Trophoblast cell (in vitro differentiated cells and primary cell): ENCODE measurements at regions not wholly inside any gene's neighbourhood (a gene's known extent, or its start where the extent isn't known, plus 50 kb on each side); places are given as distances from the start of the nearest gene placed in this dataset.

Experiments
- DNase-seq, 2 donors: peaks; one replicate each; pipeline ENCODE4 v3.0.0-alpha.2; 2016
- H2AFZ ChIP-seq: 2 replicates; pipeline ENCODE4 v1.6.1; 2013; ENCODE audit warnings: low read length, moderate library complexity, mild to moderate bottlenecking; ENCODE audit not compliant: insufficient read depth, poor library complexity
- H2AK5ac ChIP-seq: 2 replicates; pipeline ENCODE4 v1.6.1; 2013; ENCODE audit warnings: mild to moderate bottlenecking, low read length
- H2BK120ac ChIP-seq: 2 replicates; pipeline ENCODE4 v1.6.1; 2013; ENCODE audit warnings: low read length, mild to moderate bottlenecking, moderate library complexity; ENCODE audit not compliant: insufficient read depth, poor library complexity
- H2BK12ac ChIP-seq: 2 replicates; pipeline ENCODE4 v1.6.1; 2013; ENCODE audit warnings: mild to moderate bottlenecking, low read length, moderate library complexity
- H2BK5ac ChIP-seq: 2 replicates; pipeline ENCODE4 v1.6.1; 2013; ENCODE audit warnings: low read length, low read depth, moderate library complexity, mild to moderate bottlenecking; ENCODE audit not compliant: poor library complexity
- H3K14ac ChIP-seq: 2 replicates; pipeline ENCODE4 v1.6.1; 2013; ENCODE audit warnings: mild to moderate bottlenecking, low read length
- H3K18ac ChIP-seq: 2 replicates; pipeline ENCODE4 v1.6.1; 2013; ENCODE audit warnings: mild to moderate bottlenecking, low read length
- H3K23ac ChIP-seq: 2 replicates; pipeline ENCODE4 v1.6.1; 2013; ENCODE audit warnings: low read length
- H3K27ac ChIP-seq: 2 replicates; pipeline ENCODE4 v1.5.1; 2013; ENCODE audit warnings: low read depth, mild to moderate bottlenecking, inconsistent platforms, low read length, moderate library complexity
- H3K27me3 ChIP-seq: 2 replicates; pipeline ENCODE4 v1.6.1; 2013; ENCODE audit warnings: inconsistent platforms, mild to moderate bottlenecking, low read length, moderate library complexity; ENCODE audit not compliant: insufficient read depth
- H3K36me3 ChIP-seq, 2 experiments: 1 replicate in 1 of 2; 2 replicates in 1 of 2; pipeline ENCODE4 v1.6.1; 2013; ENCODE audit warnings: low read length in 2 of 2, mild to moderate bottlenecking in 2 of 2, moderate library complexity in 1 of 2; ENCODE audit not compliant: insufficient read depth in 2 of 2, control insufficient read depth in 1 of 2
- H3K4ac ChIP-seq: 2 replicates; pipeline ENCODE4 v1.6.1; 2013; ENCODE audit warnings: low read depth, mild to moderate bottlenecking, low read length, moderate library complexity
- H3K4me1 ChIP-seq, 2 experiments: 1 replicate in 1 of 2; 2 replicates in 1 of 2; pipeline ENCODE4 v1.6.1; 2013; ENCODE audit warnings: low read length in 2 of 2, mild to moderate bottlenecking in 2 of 2, moderate library complexity in 1 of 2; ENCODE audit not compliant: insufficient read depth in 2 of 2, control insufficient read depth in 1 of 2
- H3K4me2 ChIP-seq: 2 replicates; pipeline ENCODE4 v1.6.1; 2013; ENCODE audit warnings: inconsistent platforms, mild to moderate bottlenecking, low read length, moderate library complexity
- H3K4me3 ChIP-seq: 2 replicates; pipeline ENCODE4 v1.5.1; 2013; ENCODE audit warnings: mild to moderate bottlenecking, low read depth, low read length, inconsistent platforms
- H3K79me1 ChIP-seq: one replicate; pipeline ENCODE4 v1.6.1; 2013; ENCODE audit warnings: low read length
- H3K79me2 ChIP-seq: 2 replicates; pipeline ENCODE4 v1.6.1; 2013; ENCODE audit warnings: low read length, mild to moderate bottlenecking; ENCODE audit not compliant: control insufficient read depth, insufficient read depth, poor library complexity
- H3K9ac ChIP-seq: 2 replicates; pipeline ENCODE4 v1.6.1; 2013; ENCODE audit warnings: mild to moderate bottlenecking, low read length
- H3K9me3 ChIP-seq: 2 replicates; pipeline ENCODE4 v1.6.1; 2013; ENCODE audit warnings: low read depth, mild to moderate bottlenecking, control low read depth, inconsistent platforms, low read length; ENCODE audit not compliant: insufficient read depth
- H4K12ac ChIP-seq: 2 replicates; pipeline ENCODE4 v1.6.1; 2013; ENCODE audit warnings: low read depth, mild to moderate bottlenecking, low read length, moderate library complexity
- H4K8ac ChIP-seq: 2 replicates; pipeline ENCODE4 v1.6.1; 2013; ENCODE audit warnings: low read depth, mild to moderate bottlenecking, low read length, moderate library complexity
- H4K91ac ChIP-seq: one replicate; pipeline ENCODE4 v1.6.1; 2013; ENCODE audit warnings: low read depth, mild to moderate bottlenecking, low read length, moderate library complexity
- WGBS: extraction: QIAGEN DNeasy Blood & Tissue Kit; methylation state at CpG from one replicate; pipeline ENCODE4 v1.1.7; 2013; ENCODE audit warnings: missing lambda C conversion rate; ENCODE audit not compliant: insufficient read length, insufficient coverage; ENCODE audit errors: extremely low coverage; 5-methylcytosine and 5-hydroxymethylcytosine counted together

DNA sequence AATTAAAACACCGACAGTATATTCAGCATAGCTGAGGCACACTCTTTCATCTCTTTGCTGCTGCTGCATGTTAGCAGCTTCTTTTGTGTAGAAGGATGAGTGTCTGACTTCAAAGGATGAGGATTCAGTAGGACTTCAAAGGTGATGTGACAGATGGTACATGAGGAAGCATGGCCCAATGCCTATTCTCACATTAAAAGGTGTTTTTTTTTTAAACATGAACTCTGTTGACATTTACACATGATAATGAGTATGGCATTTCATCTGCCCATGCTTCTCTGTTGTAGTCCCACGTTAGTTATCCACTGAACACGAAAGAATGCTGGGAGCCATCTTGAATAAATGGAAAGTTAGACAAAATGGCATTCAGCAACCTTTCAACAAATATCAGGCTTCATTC lies 1950.8 kb upstream of the PIK3C3 start:
- Histone ChIP-seq H3K9me3 (no peaks in the 10 kb centered on the region), H3K14ac (no peak overlapping the region), H3K79me2 (no peaks in the 10 kb centered on the region), H4K8ac (no peak overlapping the region), H3K18ac (no peak overlapping the region), H3K23ac (no peak overlapping the region), H3K4ac (no peak overlapping the region), H2AK5ac (no peak overlapping the region), H3K9ac (no peak overlapping the region), H3K36me3 (no peaks in the 10 kb centered on the region), H3K4me1 (no peaks in the 10 kb centered on the region), H2BK120ac (no peak overlapping the region), H3K27ac (no peak overlapping the region), H4K12ac (no peak overlapping the region), H2BK5ac (no peak overlapping the region), H4K91ac (no peak overlapping the region), H3K79me1 (no peaks in the 10 kb centered on the region), H3K4me3 (no peak overlapping the region), H2AFZ (no peak overlapping the region), H2BK12ac (no peak overlapping the region), H3K4me2 (no peak overlapping the region), H3K27me3 (no peaks in the 10 kb centered on the region)
- no peak for DNase-seq
- no CpG with 5 or more reads among the region's 3 CpGs for WGBS

DNA sequence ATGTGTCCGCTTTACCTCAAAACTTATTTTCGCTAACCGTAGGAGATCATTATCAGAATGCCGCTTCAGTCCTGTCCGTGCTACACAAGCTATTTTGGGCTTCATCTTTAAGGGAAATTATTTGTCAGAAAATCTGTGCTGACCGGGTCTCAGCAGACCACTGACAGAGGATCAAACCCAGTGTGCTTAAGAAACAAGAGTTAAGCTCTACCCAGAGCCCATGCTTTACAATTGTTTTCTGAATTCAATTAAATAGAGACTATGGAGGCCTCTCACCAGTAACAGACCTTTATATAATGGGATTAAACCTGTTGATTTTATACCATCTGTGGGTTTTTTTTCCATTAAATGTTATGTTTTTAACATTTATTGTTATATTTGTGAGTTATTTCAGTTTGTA lies 1956.7 kb upstream of the PIK3C3 start:
- Histone ChIP-seq H4K91ac (no peak overlapping the region), H3K27me3 (no peaks in the 10 kb centered on the region), H3K27ac (no peak overlapping the region), H3K36me3 (no peaks in the 10 kb centered on the region), H3K4ac (no peak overlapping the region), H3K4me1 (peaks cover 2 to 4% of the 10 kb centered on the region in 2 experiments), H2AK5ac (no peak overlapping the region), H3K18ac (no peak overlapping the region), H2BK120ac (no peak overlapping the region), H3K4me3 (no peak overlapping the region), H3K9me3 (no peaks in the 10 kb centered on the region), H4K12ac (no peak overlapping the region), H2BK5ac (no peak overlapping the region), H3K4me2 (no peak overlapping the region), H4K8ac (no peak overlapping the region), H2AFZ (no peak overlapping the region), H3K23ac (no peak overlapping the region), H2BK12ac (peak overlapping the region; percentile 17), H3K9ac (no peak overlapping the region), H3K79me1 (peaks cover 2% of the 10 kb centered on the region), H3K79me2 (no peaks in the 10 kb centered on the region), H3K14ac (no peak overlapping the region)
- no peak for DNase-seq
- no CpG with 5 or more reads among the region's 6 CpGs for WGBS

DNA sequence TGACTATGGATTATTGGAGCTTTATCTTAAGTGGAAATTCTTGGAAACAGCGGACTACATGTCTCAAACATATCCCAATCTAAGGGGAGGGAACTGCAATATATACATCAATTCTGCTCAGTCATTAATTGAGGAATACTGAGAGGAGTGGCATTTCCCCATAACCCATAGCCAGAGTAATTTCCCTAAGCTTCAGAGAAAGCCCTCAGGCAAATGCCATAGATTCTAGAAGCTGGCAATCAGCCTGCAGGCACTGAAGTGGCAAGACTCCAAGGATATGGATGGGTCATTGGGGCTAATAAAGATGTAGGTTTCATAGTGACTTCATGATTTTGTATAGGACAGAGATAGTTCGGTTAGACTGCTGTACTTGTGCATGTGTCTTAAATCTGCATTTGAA lies 1960.5 kb upstream of the PIK3C3 start:
- WGBS, result no CpG with 5 or more reads among the region's 2 CpGs
- Histone ChIP-seq H3K79me1 (peaks cover 3% of the 10 kb centered on the region), H2AFZ (no peak overlapping the region), H3K27ac (no peak overlapping the region), H3K4me1 (peaks cover 2 to 4% of the 10 kb centered on the region in 2 experiments), H3K18ac (no peak overlapping the region), H3K4me3 (no peak overlapping the region), H3K4ac (no peak overlapping the region), H3K27me3 (no peaks in the 10 kb centered on the region), H3K79me2 (no peaks in the 10 kb centered on the region), H2BK120ac (no peak overlapping the region), H2BK12ac (no peak overlapping the region), H3K36me3 (no peaks in the 10 kb centered on the region), H3K14ac (no peak overlapping the region), H4K8ac (no peak overlapping the region), H3K9me3 (no peaks in the 10 kb centered on the region), H3K9ac (no peak overlapping the region), H4K12ac (no peak overlapping the region), H2AK5ac (no peak overlapping the region), H3K4me2 (no peak overlapping the region), H4K91ac (no peak overlapping the region), H2BK5ac (peak overlapping the region; percentile 63), H3K23ac (no peak overlapping the region)
- DNase-seq, result peak; percentile 1 to 6

DNA sequence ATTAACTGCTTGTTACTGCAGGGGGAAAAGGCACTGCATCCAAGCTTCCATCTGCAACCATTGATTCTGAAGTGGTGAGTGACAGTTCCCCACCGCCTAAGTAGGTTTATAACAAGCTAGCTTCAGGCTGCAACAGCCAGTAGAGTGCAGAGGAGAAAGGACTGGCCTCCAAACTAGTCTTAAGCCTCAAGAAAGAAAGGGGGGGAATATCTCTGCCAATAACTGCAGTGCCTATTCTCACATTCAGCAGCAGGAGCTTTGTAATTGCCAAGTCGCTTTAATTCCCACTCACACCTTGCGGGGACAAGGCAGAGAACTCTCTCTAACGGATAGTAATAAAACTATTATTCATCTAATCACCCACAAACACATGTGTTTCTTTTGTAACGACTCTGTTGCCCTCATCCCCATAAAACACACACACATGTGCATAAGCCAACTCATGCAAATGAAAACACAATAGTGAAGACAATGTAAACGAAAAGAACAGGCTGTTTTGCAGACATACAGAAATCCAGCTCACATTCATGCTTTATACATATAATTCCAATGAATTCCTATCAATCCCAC lies 1963.3 kb upstream of the PIK3C3 start:
- H4K91ac ChIP-seq, result no peak overlapping the region
- no peak overlapping the region for H3K27ac ChIP-seq
- H3K18ac ChIP-seq, result no peak overlapping the region
- no peaks in the 10 kb centered on the region for H3K36me3 ChIP-seq
- H3K4me1 ChIP-seq, result peaks cover 2 to 4% of the 10 kb centered on the region in 2 experiments
- H3K79me1 ChIP-seq, result peaks cover 2% of the 10 kb centered on the region
- no peaks in the 10 kb centered on the region for H3K9me3 ChIP-seq
- no peak overlapping the region for H3K9ac ChIP-seq
- H4K12ac ChIP-seq, result no peak overlapping the region
- H4K8ac ChIP-seq, result peak overlapping the region; percentile 10
- no peak overlapping the region for H3K4me2 ChIP-seq
- WGBS, result no CpG with 5 or more reads among the region's 6 CpGs
- no peak overlapping the region for H3K14ac ChIP-seq
- no peaks in the 10 kb centered on the region for H3K79me2 ChIP-seq
- no peak overlapping the region for H3K4ac ChIP-seq
- H2BK5ac ChIP-seq, result no peak overlapping the region
- peak overlapping the region; percentile 43 for H2BK120ac ChIP-seq
- no peak overlapping the region for H3K4me3 ChIP-seq
- DNase-seq, result no peak
- H2AK5ac ChIP-seq, result no peak overlapping the region
- no peak overlapping the region for H3K23ac ChIP-seq
- H3K27me3 ChIP-seq, result no peaks in the 10 kb centered on the region
- H2AFZ ChIP-seq, result no peak overlapping the region
- H2BK12ac ChIP-seq, result no peak overlapping the region
